Right ventricle myocardium inferior (tissue), 1 donor: ENCODE measurements at regions not wholly inside any gene's neighbourhood (a gene's known extent, or its start where the extent isn't known, plus 50 kb on each side); places are given as distances from the start of the nearest gene placed in this dataset.
"Not testable (repeated sequence)": the region's sequence is repeated elsewhere in the genome, so short reads cannot be mapped to it uniquely, and the experiment has no call there.

Experiments
- ATAC-seq: fragments of 200-7000 bp; cut with Tn5 transposase; one replicate; pipeline ENCODE4 v1.9.1; 2020; ENCODE audit warnings: mild to moderate bottlenecking, moderate library complexity
- DNase-seq: peaks from one replicate; pipeline ENCODE4 v3.0.0; 2021; ENCODE audit errors: missing footprints
- intact Hi-C: fragments of 100-400 bp; cut with DNase I; formaldehyde crosslinking; loops from one replicate; pipeline ENCODE4 v1.11.0; 2022
- donor health status: DM: no; HTN: yes; CAD: no; lungs with severe emphysema.

DNA sequence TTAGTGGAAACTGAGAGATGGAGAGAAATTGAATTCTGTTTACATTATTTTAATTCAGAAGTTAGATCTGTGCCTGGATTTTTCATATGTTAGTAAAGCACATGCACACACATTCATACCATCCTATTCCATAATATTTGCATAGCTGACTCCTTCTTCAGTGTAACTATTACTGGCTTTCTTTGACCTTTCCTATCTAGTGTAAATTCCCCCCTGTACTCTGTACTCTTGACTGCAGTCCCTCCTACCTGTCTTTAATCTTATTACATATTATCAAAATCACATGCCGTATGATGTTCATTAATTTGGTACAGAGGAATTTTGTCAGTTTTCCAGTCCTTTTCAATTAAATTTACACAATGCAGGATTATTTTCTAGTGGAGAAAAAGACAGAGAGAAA, 417.0 kb upstream of the SOX5 start:
- intact Hi-C loops = no loop called here

DNA sequence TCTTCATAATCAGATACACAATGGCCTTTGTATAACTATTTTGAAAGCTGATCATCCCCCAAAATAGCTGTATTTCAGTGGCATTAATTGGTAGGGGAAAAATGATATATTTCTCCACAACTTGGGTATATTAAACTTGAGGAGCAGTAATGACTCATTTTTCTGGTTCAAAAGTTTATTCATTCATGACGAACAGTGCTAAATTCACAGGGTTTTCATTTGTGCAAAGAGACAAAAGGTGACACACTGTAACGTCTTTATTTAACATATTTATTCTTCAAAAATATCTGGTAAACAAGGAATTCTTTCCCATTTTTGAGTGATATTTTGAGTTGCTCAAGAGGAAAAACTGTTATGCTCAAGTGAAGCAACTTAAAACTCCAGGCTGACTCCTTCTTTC, 415.5 kb upstream of the SOX5 start:
- no peak for DNase-seq
- intact Hi-C loops = no loop called here
- ATAC-seq = no peak

More for the DNA sequence above, 417.0 kb upstream of the SOX5 start:
- DNase-seq = no peak
- ATAC-seq = no peak

GRCh38 chr12:24363177-24363754, 413.8 kb upstream of the SOX5 start:
- DNase-seq (peak; percentile 54), ATAC-seq (no peak)
- intact Hi-C loops = no loop called here

GRCh38 chr12:24361877-24362580, 412.6 kb upstream of the SOX5 start:
- ATAC-seq (no peak), DNase-seq (no peak)
- intact Hi-C loops = no loop called here

GRCh38 chr12:24360907-24361306, 411.4 kb upstream of the SOX5 start:
- ATAC-seq = no peak
- no peak for DNase-seq
- intact Hi-C loops = no loop called here

DNA sequence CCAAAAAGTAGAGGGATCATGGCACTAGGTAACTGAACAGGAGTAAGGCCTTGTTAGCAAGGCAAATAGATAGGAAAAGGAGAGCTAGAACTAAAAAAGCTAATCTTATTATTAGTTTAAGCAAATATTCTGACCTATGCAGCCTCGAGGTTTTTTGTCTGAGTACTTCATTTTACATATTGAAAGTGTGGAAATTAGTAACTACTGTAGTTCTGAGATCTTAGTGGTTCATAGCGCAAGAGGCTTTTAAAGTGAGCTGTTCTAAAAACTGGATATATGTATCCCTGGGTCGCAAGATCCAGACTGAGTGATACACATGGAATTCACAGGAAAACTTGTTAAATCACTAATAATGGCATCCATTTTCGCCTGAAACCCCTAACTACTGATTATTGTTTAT, 411.0 kb upstream of the SOX5 start:
- DNase-seq = no peak
- no peak for ATAC-seq
- intact Hi-C loops = no loop called here

DNA sequence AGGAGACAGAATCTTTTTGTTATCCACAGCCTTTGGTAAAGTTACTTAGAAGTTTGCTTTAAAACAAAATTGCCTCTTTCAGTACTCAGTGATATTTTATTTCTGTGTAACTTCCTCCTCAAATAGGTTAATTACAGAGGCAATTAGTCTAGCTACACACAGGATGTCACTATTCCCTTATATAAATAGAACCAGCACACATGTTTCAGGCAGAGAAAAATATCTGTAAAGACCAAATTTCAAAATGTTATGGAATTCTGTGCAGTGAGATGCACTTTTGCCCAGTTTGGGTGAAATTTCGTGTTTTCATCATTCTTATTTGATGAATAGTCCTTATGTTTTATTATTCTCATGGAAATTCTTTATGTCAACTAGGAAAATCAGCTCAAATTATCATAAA, 410.6 kb upstream of the SOX5 start:
- intact Hi-C loops = no loop called here
- DNase-seq (no peak), ATAC-seq (no peak)

- ATAC-seq = no peak
- intact Hi-C loops = no loop called here
- no peak for DNase-seq
These were observed 409.9 kb upstream of the SOX5 start for GRCh38 chr12:24359418-24359817.

- DNase-seq (no peak), ATAC-seq (no peak)
- intact Hi-C loops = no loop called here
These were observed 406.9 kb upstream of the SOX5 start for GRCh38 chr12:24356240-24356804.

GRCh38 chr12:24352363-24352762, 402.9 kb upstream of the SOX5 start:
- intact Hi-C loops = no loop called here
- ATAC-seq = no peak
- DNase-seq = no peak

- intact Hi-C loops = no loop called here
- no peak for ATAC-seq
- no peak for DNase-seq
These were observed 399.8 kb upstream of the SOX5 start for GRCh38 chr12:24349051-24349799.

- DNase-seq, intact Hi-C loops, ATAC-seq: not testable (repeated sequence)
These were observed 398.7 kb upstream of the SOX5 start for GRCh38 chr12:24348180-24348579.

GRCh38 chr12:24328261-24328660, 378.8 kb upstream of the SOX5 start:
- intact Hi-C loops = no loop called here
- DNase-seq (no peak), ATAC-seq (no peak)

DNA sequence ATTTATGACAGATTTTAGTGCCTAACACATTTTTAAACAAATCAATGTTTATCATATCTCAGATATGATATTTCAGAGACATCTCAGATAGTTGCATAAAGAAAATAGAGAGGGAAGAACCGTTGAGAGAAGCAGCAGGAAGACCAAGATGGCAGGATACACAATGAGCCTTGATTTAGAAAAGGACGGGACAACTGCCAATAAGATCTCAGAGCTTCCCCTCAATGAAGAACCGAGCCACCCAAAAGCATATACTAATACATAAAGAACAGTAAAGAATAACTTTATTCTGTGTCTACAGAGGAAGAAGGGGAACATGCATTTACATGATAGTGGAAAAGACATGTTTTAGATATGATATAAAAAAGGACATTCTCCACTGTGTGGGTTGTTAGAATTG, 375.9 kb upstream of the SOX5 start:
- intact Hi-C loops = no loop called here

DNA sequence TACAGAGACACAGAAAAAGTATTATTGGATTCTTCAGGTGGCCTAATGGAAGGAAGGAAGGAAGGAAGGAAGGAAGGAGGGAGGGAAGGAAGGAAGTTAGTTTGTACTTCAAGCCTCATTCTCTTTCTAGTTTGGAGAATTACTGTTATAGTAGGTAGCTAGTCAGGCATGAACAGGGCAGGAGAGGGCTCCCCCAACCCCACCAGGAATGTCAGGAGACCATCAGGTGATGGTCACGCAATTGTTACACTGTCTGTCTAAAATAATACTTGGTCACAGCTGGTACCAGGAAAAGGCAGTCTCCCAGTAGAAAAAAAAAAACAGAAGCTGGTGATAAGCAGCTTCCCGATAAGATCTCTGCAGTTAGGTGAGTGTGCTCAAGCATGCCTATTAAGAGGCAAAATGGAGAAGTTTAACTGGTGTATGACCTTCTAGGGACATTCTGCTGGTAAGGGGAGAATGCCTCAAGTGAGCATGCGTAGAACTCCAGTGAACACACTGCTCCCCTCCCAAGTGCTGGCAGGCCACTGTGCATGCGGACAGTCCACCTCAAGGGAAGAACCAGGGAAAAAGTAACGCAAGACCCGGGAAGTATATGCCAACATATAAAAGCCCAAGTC, 358.4 kb upstream of the SOX5 start:
- DNase-seq (no peak), ATAC-seq (no peak)
- intact Hi-C loops = no loop called here

More for the DNA sequence above, 375.9 kb upstream of the SOX5 start:
- ATAC-seq (no peak), DNase-seq (no peak)

DNA sequence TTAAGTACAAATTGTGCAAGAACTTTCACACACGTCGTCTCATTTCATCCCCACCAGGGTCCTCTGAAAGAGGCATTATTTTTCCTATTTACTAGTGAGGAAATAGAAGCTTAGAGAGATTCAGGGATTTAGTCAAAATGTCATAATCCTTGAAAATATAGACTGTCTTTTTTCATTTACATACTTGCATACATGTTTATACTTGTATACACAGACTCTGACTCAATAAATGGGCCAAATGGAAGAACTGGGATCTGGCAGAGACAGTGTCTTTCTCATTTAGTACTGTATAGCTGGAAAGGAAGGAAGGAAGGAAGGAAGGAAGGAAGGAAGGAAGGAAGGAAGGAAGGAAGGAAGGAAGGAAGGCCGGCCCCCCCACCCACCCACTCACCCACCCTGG, 357.7 kb upstream of the SOX5 start:
- DNase-seq = no peak
- ATAC-seq = no peak
- intact Hi-C loops = no loop called here

DNA sequence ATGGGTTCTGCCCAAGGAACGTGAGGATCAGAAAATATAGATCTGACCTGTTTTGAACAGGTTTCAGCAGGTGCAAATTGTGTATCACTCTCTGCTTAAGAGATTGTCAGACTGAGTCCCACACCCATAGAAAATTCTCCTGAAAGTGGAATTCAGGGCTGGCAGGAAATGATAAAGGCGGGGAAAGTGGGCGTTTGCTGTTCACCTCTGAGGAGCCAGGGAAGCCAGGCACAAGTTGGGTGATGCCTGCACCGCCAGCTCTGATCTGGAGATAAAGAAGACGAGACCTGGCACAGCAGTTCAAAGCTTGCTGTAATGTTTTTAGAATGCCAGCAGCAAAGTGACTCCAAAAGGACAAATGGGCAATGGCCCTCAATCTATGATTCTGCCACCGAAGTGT, 356.5 kb upstream of the SOX5 start:
- ATAC-seq = no peak
- no peak for DNase-seq
- intact Hi-C loops = no loop called here

DNA sequence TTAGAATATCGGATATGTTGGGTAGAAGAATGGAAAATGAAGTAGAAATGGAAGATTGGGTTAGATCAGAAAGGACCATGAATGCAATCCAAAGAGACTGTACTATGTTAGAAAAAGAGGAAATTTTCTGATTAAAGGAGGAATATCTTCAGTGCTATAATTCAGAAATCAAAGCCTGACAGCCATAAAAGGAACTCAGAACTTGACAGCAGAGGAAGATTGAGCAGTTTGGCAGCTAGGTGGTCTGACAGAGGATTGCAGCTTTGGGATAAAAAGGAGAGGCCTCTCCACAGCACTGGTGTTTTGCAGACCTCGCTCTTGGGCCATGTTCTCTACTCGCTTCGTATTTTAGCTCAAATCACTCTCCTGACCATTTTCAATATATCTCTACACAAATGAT, 354.8 kb upstream of the SOX5 start:
- intact Hi-C loops = no loop called here
- no peak for DNase-seq
- no peak for ATAC-seq

GRCh38 chr12:24302708-24303107, 353.2 kb upstream of the SOX5 start:
- intact Hi-C loops = no loop called here
- ATAC-seq (no peak), DNase-seq (no peak)

DNA sequence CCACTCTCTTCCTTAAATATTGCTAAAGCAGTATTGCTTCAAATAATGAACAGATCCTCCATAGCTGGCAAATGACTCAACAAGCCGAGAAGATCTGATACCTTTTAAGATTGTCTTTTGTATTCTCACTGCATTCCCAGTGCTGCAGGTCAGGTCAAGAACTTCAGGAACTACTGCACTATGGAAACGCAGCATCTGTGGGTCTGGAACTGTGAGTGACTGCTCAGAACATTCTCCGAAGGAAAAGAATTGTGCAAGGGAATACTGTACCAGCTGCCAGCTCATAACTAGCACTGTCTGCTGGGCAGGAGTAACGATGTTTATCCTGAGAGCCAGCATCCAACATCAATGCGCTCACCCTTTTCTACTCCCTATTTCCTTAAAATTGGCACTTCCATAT, 348.0 kb upstream of the SOX5 start:
- intact Hi-C loops = no loop called here
- DNase-seq (no peak), ATAC-seq (no peak)
